GM10248 (cell line): ENCODE measurements at regions not wholly inside any gene's neighbourhood (a gene's known extent, or its start where the extent isn't known, plus 50 kb on each side); places are given as distances from the start of the nearest gene placed in this dataset.
"Not testable (repeated sequence)": the region's sequence is repeated elsewhere in the genome, so short reads cannot be mapped to it uniquely, and the experiment has no call there.

Source experiments
- CTCF ChIA-PET: fragments of 300-600 bp; sonication (Branson Sonifier 250); formaldehyde crosslinking; extraction: SDS; loops from one replicate; lab custom pipeline; 2021; ENCODE audit warnings: antibody characterized with exemption; lab: Yijun Ruan, JAX
- POLR2A ChIA-PET: fragments of 350-650 bp; sonication (Branson Sonifier 250); formaldehyde crosslinking; extraction: SDS; loops from one replicate; lab custom pipeline; 2020; ENCODE audit warnings: antibody characterized with exemption; lab: Yijun Ruan, JAX
- DNase-seq: peaks from one replicate; pipeline ENCODE4 v3.0.0; 2012; ENCODE audit errors: extremely low spot score
- CTCF ChIP-seq: IDR thresholded peaks from 2 replicates; pipeline ENCODE4 v1.5.1; 2012; ENCODE audit warnings: mild to moderate bottlenecking, low read depth; ENCODE audit errors: extremely low read depth, missing control alignments, control extremely low read depth

GRCh38 chr15:53196242-53196641 is 406.1 kb upstream of the ONECUT1 start:
- ChIA-PET CTCF (no interaction called here), POLR2A (no interaction called here)
- DNase-seq = no peak
- no peak for TF ChIP-seq CTCF

- peak; percentile 13 for DNase-seq
- POLR2A ChIA-PET = no interaction called here
- no peak for TF ChIP-seq CTCF
- CTCF ChIA-PET = no interaction called here
Measured at GRCh38 chr15:53193149-53193548, 403.0 kb upstream of the ONECUT1 start.

- TF ChIP-seq CTCF = no peak
- ChIA-PET CTCF (interaction anchor here (1.5 kb wide), 1 partner anchor 10 kb away, joined by 3 read pairs; no protein-coding TSS in a partner anchor), POLR2A (no interaction called here)
- DNase-seq = no peak
Measured at GRCh38 chr15:53189860-53190259, 399.7 kb upstream of the ONECUT1 start.

GRCh38 chr15:53183449-53183848 is 393.3 kb upstream of the ONECUT1 start:
- CTCF ChIA-PET, DNase-seq, POLR2A ChIA-PET: not testable (repeated sequence)

- POLR2A ChIA-PET = no interaction called here
- CTCF ChIA-PET = interaction anchor here (1.6 kb wide), 1 partner anchor 14 kb away, joined by 3 read pairs; no protein-coding TSS in a partner anchor
- no peak for DNase-seq
- no peak for TF ChIP-seq CTCF
Measured at GRCh38 chr15:53171571-53171970, 381.4 kb upstream of the ONECUT1 start.

GRCh38 chr15:53166684-53167201 is 376.6 kb upstream of the ONECUT1 start:
- DNase-seq = no peak
- no peak for TF ChIP-seq CTCF
- POLR2A ChIA-PET = no interaction called here
- CTCF ChIA-PET = no interaction called here

- CTCF ChIA-PET = no interaction called here
- no peak for DNase-seq
- no peak for TF ChIP-seq CTCF
- POLR2A ChIA-PET = no interaction called here
Measured at GRCh38 chr15:53165988-53166683, 376.0 kb upstream of the ONECUT1 start.
